ENCODE measurements at regions not wholly inside any gene's neighbourhood (a gene's known extent, or its start where the extent isn't known, plus 50 kb on each side); places are given as distances from the start of the nearest gene placed in this dataset.

GRCh38 chr4:108398316-108398715, 222.1 kb upstream of the RPL34 start:
- no peak for DNase-seq

DNA sequence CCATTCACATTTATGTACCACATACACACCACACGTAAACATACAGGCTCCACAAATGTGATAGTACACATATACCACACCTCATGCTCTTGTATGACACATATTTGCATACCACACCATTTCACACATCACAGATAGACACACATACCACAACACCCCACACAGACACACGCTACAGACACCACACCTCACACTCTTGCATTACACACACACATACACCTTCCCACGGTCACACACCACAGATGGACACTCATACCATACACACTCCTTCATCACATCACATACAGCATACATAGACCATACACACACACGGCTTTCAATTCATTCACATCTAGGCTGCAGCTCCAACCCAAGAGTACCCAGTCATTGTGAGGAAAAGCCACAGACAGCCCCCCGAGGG, 222.5 kb upstream of the RPL34 start:
- DNase-seq: no peak

DNA sequence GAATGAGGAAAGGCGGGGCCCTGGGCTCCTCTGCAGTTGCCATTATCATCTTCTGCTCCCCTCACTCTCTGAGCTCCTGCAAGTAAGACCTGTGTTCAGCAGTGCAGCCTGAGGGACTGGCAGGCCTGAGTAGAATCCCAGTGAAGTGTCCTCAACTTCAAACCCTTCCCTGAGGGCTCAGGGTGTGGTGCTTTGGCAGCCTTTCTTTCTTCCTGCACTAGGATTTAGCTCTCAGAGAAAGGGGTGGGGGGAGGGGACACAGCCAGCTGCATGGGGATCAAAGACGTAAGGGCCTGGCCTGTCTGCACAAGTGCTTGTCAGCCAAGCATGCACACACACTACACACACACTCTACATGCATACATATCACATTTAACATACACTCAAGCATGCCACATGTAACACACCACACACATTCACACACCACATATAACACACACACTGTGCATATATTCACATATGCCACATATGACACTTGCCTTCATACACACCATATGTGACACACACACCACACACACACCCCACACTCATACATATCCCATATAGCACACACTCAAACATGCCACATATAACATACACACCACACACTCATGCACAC, 223.4 kb upstream of the RPL34 start:
- no peak for DNase-seq

- no peak for DNase-seq
Measured at GRCh38 chr4:108395786-108396185, 224.6 kb upstream of the RPL34 start.

- no peak for DNase-seq
Measured at GRCh38 chr4:108393890-108394472, 225.2 kb upstream of the LEF1 start.

GRCh38 chr4:108391701-108392455, 223.1 kb upstream of the LEF1 start:
- no peak for DNase-seq

- DNase-seq: no peak
Measured at GRCh38 chr4:108385076-108385475, 216.3 kb upstream of the LEF1 start.

DNA sequence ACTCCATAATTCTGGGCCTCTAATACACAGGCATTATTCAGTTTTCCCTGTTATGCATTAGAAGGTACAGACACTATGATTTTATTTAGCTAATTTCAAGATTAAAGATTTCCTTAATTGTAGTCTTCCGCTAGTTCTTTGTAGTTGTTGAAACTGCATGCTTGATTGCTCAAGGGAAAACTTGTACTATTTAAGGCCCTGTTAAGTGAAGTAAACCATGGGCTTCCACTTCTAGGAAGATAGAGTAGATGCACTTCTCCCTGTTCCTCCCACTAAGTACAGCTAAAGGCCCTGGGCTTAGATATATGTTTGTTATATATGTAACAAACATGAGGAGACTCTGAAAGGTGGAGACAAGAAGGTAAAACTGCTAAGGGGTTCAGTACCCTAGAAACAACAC, 215.8 kb upstream of the LEF1 start:
- DNase-seq: no peak

DNA sequence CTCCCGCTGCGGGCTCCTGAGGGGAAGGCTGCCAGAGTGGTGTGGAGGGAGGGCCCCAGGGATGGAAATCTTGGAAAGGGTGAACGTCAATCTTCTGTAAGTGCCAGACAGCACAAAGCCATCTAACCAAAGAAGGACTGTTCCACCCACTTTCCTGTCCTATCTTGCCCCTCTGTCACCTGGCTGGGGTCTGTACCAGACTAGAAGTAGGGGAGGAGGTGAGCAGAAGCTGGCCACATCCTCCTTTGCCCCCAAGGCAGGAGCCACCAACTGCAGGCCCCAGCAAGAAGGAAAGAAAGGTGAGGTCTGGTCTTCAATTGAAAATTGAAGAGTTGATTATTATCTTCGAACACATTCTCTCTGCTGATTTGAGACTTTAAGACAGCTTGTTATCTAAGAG, 214.4 kb upstream of the LEF1 start:
- no peak for DNase-seq

DNA sequence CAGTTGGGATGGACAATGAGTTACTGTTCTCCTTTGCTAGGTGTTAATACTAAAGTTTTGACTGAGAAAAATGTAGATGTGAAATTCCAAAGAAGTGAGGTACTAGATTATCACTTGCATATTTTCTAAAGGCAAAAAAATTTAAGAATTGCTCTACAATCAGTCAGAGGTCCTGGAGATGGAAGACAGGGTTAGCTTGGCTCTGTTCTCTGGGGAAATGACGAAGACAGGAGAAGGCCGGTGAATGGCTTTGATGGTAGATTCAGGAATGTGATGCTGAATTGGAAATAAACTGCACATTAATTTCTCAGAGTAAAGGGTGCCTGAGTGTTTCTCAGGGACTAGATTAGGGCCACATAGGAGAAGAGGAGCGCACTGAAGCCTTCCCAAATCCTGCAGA, 214.0 kb upstream of the LEF1 start:
- no peak for DNase-seq

- DNase-seq: no peak
Measured at GRCh38 chr4:108378164-108378563, 209.4 kb upstream of the LEF1 start.

- no peak for DNase-seq
Measured at GRCh38 chr4:108377021-108377420, 208.3 kb upstream of the LEF1 start.

DNA sequence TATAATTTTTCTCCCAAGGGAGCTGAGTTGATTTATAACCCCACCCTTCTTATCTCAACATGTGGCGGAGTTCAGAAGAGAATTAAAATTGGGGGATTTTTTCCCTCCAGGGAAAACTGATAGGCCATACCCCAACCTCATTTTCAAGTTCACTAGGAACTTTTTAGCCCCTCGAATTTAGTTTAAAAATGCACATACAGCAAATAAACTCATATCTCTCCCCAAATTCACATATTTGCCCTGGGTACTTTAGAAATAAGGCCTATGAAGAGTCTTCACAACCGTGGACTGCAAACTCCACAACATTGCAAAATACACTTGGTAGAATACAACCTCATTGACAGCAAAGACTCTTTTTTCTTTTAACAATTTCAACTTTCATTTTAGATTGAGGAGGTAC, 206.7 kb upstream of the LEF1 start:
- DNase-seq: no peak

DNA sequence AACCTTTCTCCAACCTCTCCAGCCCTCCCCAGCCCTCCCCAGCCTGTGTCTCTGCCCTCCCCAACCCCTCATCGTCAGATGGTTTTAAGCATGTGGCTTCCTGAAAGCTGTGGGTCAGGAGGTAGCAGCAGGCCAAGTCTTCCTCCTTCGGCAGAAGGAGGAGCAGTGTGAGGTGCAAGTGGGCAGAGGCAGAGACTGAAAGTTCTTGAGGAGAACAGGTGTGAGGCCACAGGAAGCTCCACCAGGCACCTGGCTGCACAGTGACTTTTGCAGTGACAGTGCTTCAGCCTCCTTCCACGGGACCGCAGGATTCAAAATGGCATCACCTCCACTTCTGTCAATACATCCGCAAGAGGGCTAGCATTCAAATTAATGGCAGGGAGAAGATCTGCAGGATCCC, 203.9 kb upstream of the LEF1 start:
- DNase-seq: no peak

- no peak for DNase-seq
Measured at GRCh38 chr4:108371282-108371681, 202.6 kb upstream of the LEF1 start.

DNA sequence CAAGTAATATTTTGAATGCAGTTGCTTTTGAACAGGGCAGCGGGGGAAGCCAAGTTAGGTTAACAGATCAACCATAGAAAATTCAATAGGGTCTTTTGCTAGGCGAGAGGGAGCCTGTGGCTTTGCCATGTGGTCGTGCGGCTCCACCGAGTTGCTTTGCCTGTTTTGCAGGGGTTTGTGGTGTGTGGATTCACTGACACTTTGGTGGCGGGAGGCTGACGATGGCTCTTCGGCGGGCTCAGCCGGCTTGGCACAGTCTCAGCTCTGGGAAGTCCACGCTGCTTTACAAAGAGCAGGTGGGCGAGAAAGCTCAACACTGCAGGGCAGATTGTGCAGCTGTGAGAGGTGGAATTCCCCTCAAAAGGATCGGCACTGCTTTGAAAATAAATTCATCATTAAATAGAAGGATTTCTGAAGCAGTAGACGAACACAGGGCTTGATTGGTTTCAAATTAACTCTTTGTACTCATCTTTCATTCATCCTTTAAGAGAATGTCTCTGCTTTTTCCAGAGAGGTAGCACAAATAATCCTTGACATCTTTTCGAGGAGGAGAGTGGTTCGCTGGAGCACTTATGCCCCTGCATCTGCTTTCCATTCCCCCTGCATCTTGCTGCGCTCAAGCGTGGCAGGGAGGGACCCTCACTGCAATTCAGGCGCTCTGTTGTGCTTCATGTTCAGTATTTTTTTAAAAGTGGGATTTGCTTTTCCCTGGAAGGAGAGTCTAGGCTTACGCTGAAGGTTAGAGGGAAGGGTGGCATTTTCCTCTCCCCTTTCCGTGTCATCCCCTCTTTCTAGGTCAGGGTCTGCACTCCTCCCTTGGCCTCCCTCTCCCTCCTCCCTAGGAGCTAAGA, 201.8 kb upstream of the LEF1 start:
- DNase-seq: no peak

DNA sequence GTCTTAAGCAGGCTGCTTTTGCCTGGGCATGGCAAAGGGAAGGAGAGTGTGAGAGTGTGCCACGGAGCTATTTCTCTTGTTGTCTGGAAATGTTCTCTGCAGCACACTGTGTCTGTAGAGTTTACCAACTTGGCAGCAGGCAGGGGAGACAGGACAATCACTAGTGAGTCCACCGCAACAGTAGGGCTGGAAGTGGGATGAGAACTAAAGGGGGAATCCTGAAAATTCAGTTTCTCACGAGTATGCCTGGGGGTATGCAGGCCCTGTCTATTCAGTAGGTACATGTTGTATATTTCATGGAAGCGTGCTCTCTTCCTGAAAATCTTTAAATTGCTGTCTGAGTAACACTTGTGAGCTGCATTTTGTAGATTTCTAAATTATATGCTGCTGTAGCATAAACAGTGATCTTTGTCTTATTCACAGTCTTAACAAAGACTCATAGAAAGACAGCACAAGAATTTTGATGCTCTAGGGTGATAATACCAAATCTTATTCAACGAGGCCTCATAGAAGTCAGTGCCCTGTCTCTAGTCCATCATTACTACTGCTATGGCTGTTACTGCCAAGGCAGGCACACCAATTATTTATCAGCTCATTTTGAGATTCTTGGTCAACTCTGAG, 200.4 kb upstream of the LEF1 start:
- no peak for DNase-seq

DNA sequence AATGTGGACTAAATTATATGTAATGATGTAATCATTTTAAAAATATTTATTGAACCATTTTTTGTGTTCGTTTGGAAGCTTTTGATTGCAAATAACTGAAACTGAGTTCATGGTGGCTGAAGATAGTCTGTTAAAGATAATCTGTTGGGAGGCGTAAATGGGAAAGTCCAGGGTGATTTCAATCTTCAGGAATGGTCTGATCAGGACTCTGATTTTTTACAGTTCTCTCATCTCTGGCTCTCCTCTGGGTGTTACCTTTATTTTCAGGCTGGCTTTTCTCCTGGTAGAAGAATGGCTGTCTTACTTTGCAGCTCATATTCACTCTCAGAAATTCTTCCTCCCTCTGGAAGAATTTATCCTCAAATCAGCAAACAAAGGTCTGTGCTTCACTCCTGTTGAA, 199.0 kb upstream of the LEF1 start:
- DNase-seq: no peak

DNA sequence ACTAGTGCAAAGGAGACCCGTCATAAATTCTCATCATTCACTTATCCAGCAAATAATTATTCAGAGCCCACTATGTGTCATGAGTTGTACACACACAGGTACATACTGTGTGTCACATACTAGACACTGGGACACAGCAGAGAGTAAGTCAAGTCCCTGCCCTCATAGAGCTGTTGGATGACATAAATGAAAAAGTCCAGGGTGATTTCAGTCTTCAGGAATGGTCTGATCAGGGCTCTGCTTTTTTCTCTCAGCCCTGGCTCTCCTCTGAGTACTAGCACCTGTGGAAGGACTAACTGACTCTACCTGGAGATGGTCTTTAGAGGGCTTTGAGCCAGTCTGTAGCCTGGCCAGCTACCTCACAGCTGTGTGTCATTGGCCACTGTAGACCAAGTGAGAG, 198.0 kb upstream of the LEF1 start:
- no peak for DNase-seq

DNA sequence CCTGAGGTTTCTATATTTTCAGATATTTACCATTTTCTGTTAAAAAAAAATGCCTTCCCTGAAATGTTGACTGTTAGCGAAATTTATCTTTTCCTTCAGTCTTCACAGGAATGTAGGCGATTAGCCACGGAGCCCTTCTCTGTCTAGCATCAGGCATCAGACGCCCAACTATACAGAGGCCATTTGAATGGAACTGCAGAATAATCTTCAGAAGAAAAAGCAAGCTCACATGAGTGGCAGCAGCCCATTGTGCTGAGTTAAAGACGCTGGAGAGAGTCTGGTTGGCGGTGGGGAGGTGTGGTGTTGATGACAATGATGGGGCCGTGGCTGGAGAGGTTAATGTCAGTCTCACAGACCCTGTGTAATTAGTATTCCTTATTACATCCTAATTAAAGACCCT, 196.8 kb upstream of the LEF1 start:
- no peak for DNase-seq

DNA sequence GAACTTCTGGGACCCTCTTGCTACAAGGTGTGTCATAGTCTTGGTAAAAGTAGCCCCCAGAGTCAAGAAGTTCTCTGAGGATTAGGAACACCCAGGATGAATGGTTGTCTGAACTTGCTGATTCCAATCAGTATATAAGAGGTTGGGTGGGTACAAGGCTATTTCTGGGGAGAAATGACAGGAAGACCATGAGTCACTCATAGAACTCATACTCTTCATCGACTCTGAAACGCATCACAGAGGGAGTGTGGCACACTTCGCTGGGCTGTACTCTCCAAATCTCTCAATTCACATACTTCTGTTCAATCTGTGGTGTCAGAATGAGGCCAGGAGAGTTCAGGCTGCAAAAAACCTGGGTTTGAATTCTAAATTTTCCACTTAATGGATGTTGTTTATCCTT, 193.2 kb upstream of the LEF1 start:
- no peak for DNase-seq

DNA sequence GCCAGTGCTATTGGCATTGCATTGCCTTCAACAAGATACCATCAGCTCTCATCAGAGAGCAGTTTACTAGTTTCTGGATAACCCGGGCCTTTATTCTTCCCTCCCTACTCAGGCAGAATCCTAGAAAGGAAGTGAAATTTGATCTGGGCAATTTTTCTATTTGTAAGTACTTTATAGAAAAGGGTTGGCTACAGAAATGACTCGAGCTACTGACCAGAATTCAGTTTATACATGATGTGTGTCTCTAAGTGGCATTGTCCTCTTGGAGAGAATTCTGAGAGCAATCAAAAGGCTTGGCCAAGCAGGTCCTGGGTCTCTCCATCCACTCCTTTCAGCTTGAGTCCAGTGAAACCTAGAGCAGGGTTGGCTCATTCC, 192.7 kb upstream of the LEF1 start:
- no peak for DNase-seq

- no peak for DNase-seq
Measured at GRCh38 chr4:108360754-108361445, 192.2 kb upstream of the LEF1 start.
